ENCODE measurements at regions not wholly inside any gene's neighbourhood (a gene's known extent, or its start where the extent isn't known, plus 50 kb on each side); places are given as distances from the start of the nearest gene placed in this dataset.

- in situ Hi-C loops (cut with MboI; ENCODE audit: low pct_unique_long_range_greater_than_20kb, low sequenced_read_pairs, unreplicated experiment), result no loop called here
- TF ChIP-seq, protein P1, sequence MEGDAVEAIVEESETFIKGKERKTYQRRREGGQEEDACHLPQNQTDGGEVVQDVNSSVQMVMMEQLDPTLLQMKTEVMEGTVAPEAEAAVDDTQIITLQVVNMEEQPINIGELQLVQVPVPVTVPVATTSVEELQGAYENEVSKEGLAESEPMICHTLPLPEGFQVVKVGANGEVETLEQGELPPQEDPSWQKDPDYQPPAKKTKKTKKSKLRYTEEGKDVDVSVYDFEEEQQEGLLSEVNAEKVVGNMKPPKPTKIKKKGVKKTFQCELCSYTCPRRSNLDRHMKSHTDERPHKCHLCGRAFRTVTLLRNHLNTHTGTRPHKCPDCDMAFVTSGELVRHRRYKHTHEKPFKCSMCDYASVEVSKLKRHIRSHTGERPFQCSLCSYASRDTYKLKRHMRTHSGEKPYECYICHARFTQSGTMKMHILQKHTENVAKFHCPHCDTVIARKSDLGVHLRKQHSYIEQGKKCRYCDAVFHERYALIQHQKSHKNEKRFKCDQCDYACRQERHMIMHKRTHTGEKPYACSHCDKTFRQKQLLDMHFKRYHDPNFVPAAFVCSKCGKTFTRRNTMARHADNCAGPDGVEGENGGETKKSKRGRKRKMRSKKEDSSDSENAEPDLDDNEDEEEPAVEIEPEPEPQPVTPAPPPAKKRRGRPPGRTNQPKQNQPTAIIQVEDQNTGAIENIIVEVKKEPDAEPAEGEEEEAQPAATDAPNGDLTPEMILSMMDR (IDR thresholded peaks at IDR 0.05; ENCODE audit: extremely low read depth, insufficient read depth, missing control alignments), result no peak
- DNase-seq (ENCODE audit: low spot score), result no peak
Observed at GRCh38 chr11:19510468-19510867, 202.2 kb upstream of the NAV2 start.

GRCh38 chr11:19509215-19509614 is 203.4 kb upstream of the NAV2 start:
- in situ Hi-C loops (cut with MboI; ENCODE audit: low pct_unique_long_range_greater_than_20kb, low sequenced_read_pairs, unreplicated experiment), result no loop called here
- DNase-seq (ENCODE audit: low spot score), result no peak
- TF ChIP-seq, protein P1 (IDR thresholded peaks at IDR 0.05; ENCODE audit: extremely low read depth, insufficient read depth, missing control alignments), result no peak

GRCh38 chr11:19508165-19508564 is 204.5 kb upstream of the NAV2 start:
- TF ChIP-seq, protein P1 (IDR thresholded peaks at IDR 0.05; ENCODE audit: extremely low read depth, insufficient read depth, missing control alignments), result no peak
- no peak for DNase-seq (ENCODE audit: low spot score)
- in situ Hi-C loops (cut with MboI; ENCODE audit: low pct_unique_long_range_greater_than_20kb, low sequenced_read_pairs, unreplicated experiment), result no loop called here

GRCh38 chr11:19506816-19507486 is 205.7 kb upstream of the NAV2 start:
- in situ Hi-C loops (cut with MboI; ENCODE audit: low pct_unique_long_range_greater_than_20kb, low sequenced_read_pairs, unreplicated experiment), result no loop called here
- TF ChIP-seq, protein P1 (IDR thresholded peaks at IDR 0.05; ENCODE audit: extremely low read depth, insufficient read depth, missing control alignments), result no peak
- no peak for DNase-seq (ENCODE audit: low spot score)

DNA sequence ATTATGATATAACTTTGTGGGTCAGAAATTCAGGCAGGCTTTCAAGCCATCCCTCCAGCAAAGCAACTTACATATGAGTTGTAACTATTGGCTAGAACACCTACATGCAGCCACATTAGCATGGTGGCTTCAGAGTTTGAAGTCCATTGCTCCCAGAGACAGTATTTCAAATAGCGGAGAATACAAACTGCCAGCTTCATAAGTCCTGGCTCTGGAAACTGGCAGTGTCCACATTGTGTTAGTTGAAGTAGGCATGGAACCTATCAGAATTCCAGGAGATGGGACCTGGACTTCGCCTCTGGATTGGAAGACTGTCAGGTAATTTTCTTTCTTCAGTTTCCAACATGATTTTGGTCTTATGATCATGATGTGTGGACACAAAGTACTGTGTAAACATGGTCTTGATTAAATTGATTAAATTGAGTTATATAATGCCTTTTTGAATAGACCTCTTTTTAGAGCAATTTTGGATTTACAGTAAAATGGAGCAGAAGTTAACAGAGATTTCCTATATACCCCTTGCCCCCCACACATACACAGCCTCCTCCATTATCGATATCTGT is 209.9 kb upstream of the NAV2 start:
- no peak for DNase-seq (ENCODE audit: low spot score)
- in situ Hi-C loops (cut with MboI; ENCODE audit: low pct_unique_long_range_greater_than_20kb, low sequenced_read_pairs, unreplicated experiment), result no loop called here
- TF ChIP-seq, protein P1 (IDR thresholded peaks at IDR 0.05; ENCODE audit: extremely low read depth, insufficient read depth, missing control alignments), result no peak

GRCh38 chr11:19501631-19502030 is 211.0 kb upstream of the NAV2 start:
- TF ChIP-seq, protein P1 (IDR thresholded peaks at IDR 0.05; ENCODE audit: extremely low read depth, insufficient read depth, missing control alignments), result no peak
- in situ Hi-C loops (cut with MboI; ENCODE audit: low pct_unique_long_range_greater_than_20kb, low sequenced_read_pairs, unreplicated experiment), result no loop called here
- DNase-seq (ENCODE audit: low spot score), result no peak
